ENCODE measurements at regions not wholly inside any gene's neighbourhood (a gene's known extent, or its start where the extent isn't known, plus 50 kb on each side); places are given as distances from the start of the nearest gene placed in this dataset.

GRCh38 chr12:34604227-34604626, 581.9 kb downstream of the ALG10 start:
- TF ChIP-seq EZH2phosphoT487 (IDR thresholded peaks at IDR 0.05; ENCODE audit: borderline replicate concordance, low read depth, low read length) (no peak), CTCF (conservative IDR thresholded peaks at IDR 0.05; ENCODE audit: low read length) (no peak)
- no peak for DNase-seq (ENCODE audit: low spot score)
- no TSS peak for BruUV-seq (replicated peaks)
- Histone ChIP-seq H3K9me2 (ENCODE audit: insufficient read depth, low read length) (no peaks in the 10 kb centered on the region), H3K4me1 (ENCODE audit: insufficient read depth, low read length, poor library complexity, severe bottlenecking) (no peaks in the 10 kb centered on the region), H3K36me3 (ENCODE audit: insufficient read depth, low read length) (no peaks in the 10 kb centered on the region), H2AFZ (ENCODE audit: low read length) (no peak overlapping the region), H3K27ac (ENCODE audit: low read depth, low read length, poor library complexity, severe bottlenecking) (no peak overlapping the region), H3K9me3 (ENCODE audit: low read length) (no peaks in the 10 kb centered on the region), H3K4me2 (ENCODE audit: low read length) (no peak overlapping the region), H4K20me1 (ENCODE audit: insufficient read depth, low read length) (no peaks in the 10 kb centered on the region), H3K79me2 (ENCODE audit: insufficient read depth, low read depth, low read length) (no peaks in the 10 kb centered on the region), H3K4me3 (ENCODE audit: low read depth, low read length, poor library complexity, severe bottlenecking) (no peak overlapping the region)
- intact Hi-C loops (cut with micrococcal nuclease; ENCODE audit: unreplicated experiment) = no loop called here
- ChIA-PET POLR2A (no interaction called here), CTCF (ENCODE audit: unreplicated experiment) (no interaction called here)

- no TSS peak for BruUV-seq (replicated peaks)
- Histone ChIP-seq H3K27ac (ENCODE audit: low read depth, low read length, poor library complexity, severe bottlenecking) (no peak overlapping the region), H3K9me3 (ENCODE audit: low read length) (no peaks in the 10 kb centered on the region), H3K4me3 (ENCODE audit: low read depth, low read length, poor library complexity, severe bottlenecking) (no peak overlapping the region), H3K4me2 (ENCODE audit: low read length) (no peak overlapping the region), H3K79me2 (ENCODE audit: insufficient read depth, low read depth, low read length) (no peaks in the 10 kb centered on the region), H3K4me1 (ENCODE audit: insufficient read depth, low read length, poor library complexity, severe bottlenecking) (no peaks in the 10 kb centered on the region), H3K9me2 (ENCODE audit: insufficient read depth, low read length) (no peaks in the 10 kb centered on the region), H4K20me1 (ENCODE audit: insufficient read depth, low read length) (no peaks in the 10 kb centered on the region), H2AFZ (ENCODE audit: low read length) (no peak overlapping the region), H3K36me3 (ENCODE audit: insufficient read depth, low read length) (no peaks in the 10 kb centered on the region)
- no peak for DNase-seq (ENCODE audit: low spot score)
- TF ChIP-seq CTCF (conservative IDR thresholded peaks at IDR 0.05; ENCODE audit: low read length) (no peak), EZH2phosphoT487 (IDR thresholded peaks at IDR 0.05; ENCODE audit: borderline replicate concordance, low read depth, low read length) (no peak)
- intact Hi-C loops (cut with micrococcal nuclease; ENCODE audit: unreplicated experiment) = no loop called here
- CTCF ChIA-PET (ENCODE audit: unreplicated experiment) = no interaction called here
- POLR2A ChIA-PET = no interaction called here
Measured at GRCh38 chr12:34604631-34605509, 582.6 kb downstream of the ALG10 start.

- Histone ChIP-seq H2AFZ (ENCODE audit: low read length) (no peak overlapping the region), H3K9me2 (ENCODE audit: insufficient read depth, low read length) (no peaks in the 10 kb centered on the region), H3K79me2 (ENCODE audit: insufficient read depth, low read depth, low read length) (no peaks in the 10 kb centered on the region), H4K20me1 (ENCODE audit: insufficient read depth, low read length) (no peaks in the 10 kb centered on the region), H3K27ac (ENCODE audit: low read depth, low read length, poor library complexity, severe bottlenecking) (no peak overlapping the region), H3K4me3 (ENCODE audit: low read depth, low read length, poor library complexity, severe bottlenecking) (no peak overlapping the region), H3K36me3 (ENCODE audit: insufficient read depth, low read length) (no peaks in the 10 kb centered on the region), H3K4me1 (ENCODE audit: insufficient read depth, low read length, poor library complexity, severe bottlenecking) (no peaks in the 10 kb centered on the region), H3K4me2 (ENCODE audit: low read length) (no peak overlapping the region), H3K9me3 (ENCODE audit: low read length) (no peaks in the 10 kb centered on the region)
- TF ChIP-seq EZH2phosphoT487 (IDR thresholded peaks at IDR 0.05; ENCODE audit: borderline replicate concordance, low read depth, low read length) (no peak), CTCF (conservative IDR thresholded peaks at IDR 0.05; ENCODE audit: low read length) (no peak)
- BruUV-seq (replicated peaks) = no TSS peak
- intact Hi-C loops (cut with micrococcal nuclease; ENCODE audit: unreplicated experiment) = no loop called here
- ChIA-PET CTCF (ENCODE audit: unreplicated experiment) (no interaction called here), POLR2A (no interaction called here)
- DNase-seq (ENCODE audit: low spot score) = no peak
Measured at GRCh38 chr12:34605510-34605887, 583.2 kb downstream of the ALG10 start.

Data from OCI-LY7 (cell line).